ENCODE measurements at regions not wholly inside any gene's neighbourhood (a gene's known extent, or its start where the extent isn't known, plus 50 kb on each side); places are given as distances from the start of the nearest gene placed in this dataset.

- TF ChIP-seq TCF4 (CRISPR knock-in tag; IDR thresholded peaks at IDR 0.05; ENCODE audit: borderline replicate concordance): no peak
- TF ChIP-seq CREB5 (CRISPR knock-in tag; IDR thresholded peaks at IDR 0.05; ENCODE audit: low read depth): no peak
- TF ChIP-seq PATZ1 (CRISPR knock-in tag; IDR thresholded peaks at IDR 0.05; ENCODE audit: borderline replicate concordance): no peak
- TF ChIP-seq CSRNP3 (CRISPR knock-in tag; IDR thresholded peaks at IDR 0.05): no peak
- TF ChIP-seq TOX (CRISPR knock-in tag; IDR thresholded peaks at IDR 0.05; ENCODE audit: borderline replicate concordance): no peak
- no peak for TF ChIP-seq POU6F1 (CRISPR knock-in tag; IDR thresholded peaks at IDR 0.05; ENCODE audit: borderline replicate concordance, low read depth)
- TF ChIP-seq ZNF565 (CRISPR knock-in tag; conservative IDR thresholded peaks at IDR 0.05; ENCODE audit: low read depth): no peak
- TF ChIP-seq ZNF70 (CRISPR knock-in tag; IDR thresholded peaks at IDR 0.05): no peak
Measured at GRCh38 chr1:102252731-102253505, 256.2 kb upstream of the OLFM3 start.

GRCh38 chr1:102241431-102242338 lies 245.0 kb upstream of the OLFM3 start:
- ATAC-seq: no peak
- no peak for TF ChIP-seq BACH2 (CRISPR knock-in tag; IDR thresholded peaks at IDR 0.05; ENCODE audit: borderline replicate concordance)
- no peak for TF ChIP-seq ZC3H10 (CRISPR knock-in tag; IDR thresholded peaks at IDR 0.05)
- no peak for TF ChIP-seq SNAI2 (CRISPR knock-in tag; IDR thresholded peaks at IDR 0.05)
- no peak for TF ChIP-seq RARB (CRISPR knock-in tag; IDR thresholded peaks at IDR 0.05)
- no peak for TF ChIP-seq ARNTL (CRISPR knock-in tag; IDR thresholded peaks at IDR 0.05; ENCODE audit: borderline replicate concordance, low read depth)
- TF ChIP-seq ZNF565 (CRISPR knock-in tag; conservative IDR thresholded peaks at IDR 0.05; ENCODE audit: low read depth): no peak
- no peak for TF ChIP-seq TCF4 (CRISPR knock-in tag; IDR thresholded peaks at IDR 0.05; ENCODE audit: borderline replicate concordance)
- no peak for TF ChIP-seq TSHZ2 (CRISPR knock-in tag; IDR thresholded peaks at IDR 0.05)
- no peak for TF ChIP-seq ESRRG (CRISPR knock-in tag; IDR thresholded peaks at IDR 0.05)
- TF ChIP-seq CSDC2 (CRISPR knock-in tag; IDR thresholded peaks at IDR 0.05): no peak
- no peak for TF ChIP-seq CREB5 (CRISPR knock-in tag; IDR thresholded peaks at IDR 0.05; ENCODE audit: low read depth)
- no peak for TF ChIP-seq GLIS3 (CRISPR knock-in tag; IDR thresholded peaks at IDR 0.05)
- no peak for TF ChIP-seq TOX (CRISPR knock-in tag; IDR thresholded peaks at IDR 0.05; ENCODE audit: borderline replicate concordance)

More at GRCh38 chr1:102252731-102253505, 256.2 kb upstream of the OLFM3 start:
- ATAC-seq: no peak
